ENCODE measurements at regions not wholly inside any gene's neighbourhood (a gene's known extent, or its start where the extent isn't known, plus 50 kb on each side); places are given as distances from the start of the nearest gene placed in this dataset.

GRCh38 chr5:143976055-143976454, 164.1 kb downstream of the HMHB1 start:
- ATAC-seq (ENCODE audit: low read depth): no peak
- H3K9me3 Mint-ChIP-seq (ENCODE audit: insufficient read depth): no peaks in the 10 kb centered on the region
- TF ChIP-seq EZH2 (IDR thresholded peaks at IDR 0.05; ENCODE audit: borderline replicate concordance, insufficient read depth, low read depth, low read length, poor library complexity, severe bottlenecking): no peak
- no peak for TF ChIP-seq CTCF (IDR thresholded peaks at IDR 0.05)
- H3K9me3 ChIP-seq (ENCODE audit: control extremely low read depth in 1 of 3, control insufficient read depth in 2 of 3, insufficient read depth in 1 of 3, low read length in 2 of 3): no peaks in the 10 kb centered on the region
- no peak overlapping the region for H2AFZ ChIP-seq (ENCODE audit: insufficient read depth, low read depth, low read length, poor library complexity, severe bottlenecking)
- POLR2A ChIA-PET: no interaction called here
- H3K4me3 Mint-ChIP-seq: no peak overlapping the region
- H3K4me1 Mint-ChIP-seq: peaks cover 13% of the 10 kb centered on the region
- intact Hi-C loops (cut with micrococcal nuclease): no loop called here
- H3K4me3 ChIP-seq (ENCODE audit: control extremely low read depth in 1 of 5, extremely low read depth in 1 of 5, insufficient read depth in 1 of 5, low read depth in 2 of 5, low read length in 4 of 5): no peak overlapping the region
- CTCF ChIA-PET: no interaction called here
- peaks cover 0 to 5% of the 10 kb centered on the region in 2 donors for H3K4me1 ChIP-seq (ENCODE audit: control insufficient read depth in 2 of 2, insufficient read depth in 2 of 2, low read length in 2 of 2)
- no peaks in the 10 kb centered on the region for H4K20me1 ChIP-seq (ENCODE audit: control insufficient read depth, insufficient read depth, low read length, poor library complexity, severe bottlenecking)
- no peaks in the 10 kb centered on the region for H3K36me3 ChIP-seq (replicated peaks in 1 of 2; ENCODE audit: control extremely low read depth in 1 of 2, control insufficient read depth in 1 of 2, extremely low read depth in 1 of 2, insufficient read depth in 2 of 2, low read length in 1 of 2)
- H3K4me2 ChIP-seq (replicated peaks; ENCODE audit: low read depth, low read length, poor library complexity, severe bottlenecking): no peak overlapping the region
- no peaks in the 10 kb centered on the region for H3K79me2 ChIP-seq (ENCODE audit: control insufficient read depth, insufficient read depth, low read length)
- no CpG with 5 or more reads among the region's 1 CpG for WGBS (ENCODE audit: insufficient coverage)
- H3K27ac ChIP-seq (ENCODE audit: low read length in 2 of 2): no peak overlapping the region
- DNase-seq: no peak
- no peaks in the 10 kb centered on the region for H3K27me3 ChIP-seq (replicated peaks in 1 of 4; ENCODE audit: control extremely low read depth in 1 of 4, control insufficient read depth in 3 of 4, insufficient read depth in 4 of 4, low read length in 3 of 4)
- H3K9ac ChIP-seq (ENCODE audit: low read length): no peak overlapping the region
- H3K27ac Mint-ChIP-seq: no peak overlapping the region
- peaks cover 1% of the 10 kb centered on the region for H3K27me3 Mint-ChIP-seq

- POLR2A ChIA-PET: no interaction called here
- Mint-ChIP-seq H3K4me1 (peaks cover 4% of the 10 kb centered on the region), H3K27me3 (no peaks in the 10 kb centered on the region), H3K4me3 (no peak overlapping the region), H3K27ac (no peak overlapping the region), H3K9me3 (ENCODE audit: insufficient read depth) (no peaks in the 10 kb centered on the region)
- Histone ChIP-seq H3K9ac (ENCODE audit: low read length) (no peak overlapping the region), H3K4me3 (ENCODE audit: control extremely low read depth in 1 of 5, extremely low read depth in 1 of 5, insufficient read depth in 1 of 5, low read depth in 2 of 5, low read length in 4 of 5) (no peak overlapping the region), H3K27me3 (replicated peaks in 1 of 4; ENCODE audit: control extremely low read depth in 1 of 4, control insufficient read depth in 3 of 4, insufficient read depth in 4 of 4, low read length in 3 of 4) (peaks cover 0 to 3% (median 0%) of the 10 kb centered on the region in 4 experiments), H4K20me1 (ENCODE audit: control insufficient read depth, insufficient read depth, low read length, poor library complexity, severe bottlenecking) (no peaks in the 10 kb centered on the region), H3K9me3 (ENCODE audit: control extremely low read depth in 1 of 3, control insufficient read depth in 2 of 3, insufficient read depth in 1 of 3, low read length in 2 of 3) (no peaks in the 10 kb centered on the region), H2AFZ (ENCODE audit: insufficient read depth, low read depth, low read length, poor library complexity, severe bottlenecking) (no peak overlapping the region), H3K36me3 (replicated peaks in 1 of 2; ENCODE audit: control extremely low read depth in 1 of 2, control insufficient read depth in 1 of 2, extremely low read depth in 1 of 2, insufficient read depth in 2 of 2, low read length in 1 of 2) (no peaks in the 10 kb centered on the region), H3K79me2 (ENCODE audit: control insufficient read depth, insufficient read depth, low read length) (no peaks in the 10 kb centered on the region), H3K4me2 (replicated peaks; ENCODE audit: low read depth, low read length, poor library complexity, severe bottlenecking) (no peak overlapping the region), H3K27ac (ENCODE audit: low read length in 2 of 2) (no peak overlapping the region), H3K4me1 (ENCODE audit: control insufficient read depth in 2 of 2, insufficient read depth in 2 of 2, low read length in 2 of 2) (no peaks in the 10 kb centered on the region)
- ATAC-seq (ENCODE audit: low read depth): no peak
- TF ChIP-seq EZH2 (IDR thresholded peaks at IDR 0.05; ENCODE audit: borderline replicate concordance, insufficient read depth, low read depth, low read length, poor library complexity, severe bottlenecking): no peak
- no peak for TF ChIP-seq CTCF (IDR thresholded peaks at IDR 0.05)
- intact Hi-C loops (cut with micrococcal nuclease): no loop called here
- no CpG with 5 or more reads among the region's 1 CpG for WGBS (ENCODE audit: insufficient coverage)
- DNase-seq: no peak
- CTCF ChIA-PET: interaction anchor here (0.6 kb wide), 1 partner anchor 213 kb away, joined by 3 read pairs; no protein-coding TSS in a partner anchor
Measured at GRCh38 chr5:143977891-143978461, 166.0 kb downstream of the HMHB1 start.
